ENCODE measurements at regions not wholly inside any gene's neighbourhood (a gene's known extent, or its start where the extent isn't known, plus 50 kb on each side); places are given as distances from the start of the nearest gene placed in this dataset.

- DNase-seq (ENCODE audit: low read depth in 3 of 3, low spot score in 2 of 3), result no peak
Measured at GRCh38 chr21:38921511-38922251, 116.0 kb downstream of the ETS2 start.

GRCh38 chr21:38920631-38921398 is 115.1 kb downstream of the ETS2 start:
- no peak for DNase-seq (ENCODE audit: low read depth in 3 of 3, low spot score in 2 of 3)

- no peak for DNase-seq (ENCODE audit: low read depth in 3 of 3, low spot score in 2 of 3)
Measured at GRCh38 chr21:38918607-38919346, 113.0 kb downstream of the ETS2 start.

- no peak for DNase-seq (ENCODE audit: low read depth in 3 of 3, low spot score in 2 of 3)
Measured at GRCh38 chr21:38917043-38917774, 111.5 kb downstream of the ETS2 start.

- DNase-seq (ENCODE audit: low read depth in 3 of 3, low spot score in 2 of 3), result no peak
Measured at GRCh38 chr21:38916214-38916964, 110.7 kb downstream of the ETS2 start.

GRCh38 chr21:38915546-38915945 is 109.8 kb downstream of the ETS2 start:
- no peak for DNase-seq (ENCODE audit: low read depth in 3 of 3, low spot score in 2 of 3)

- DNase-seq (ENCODE audit: low read depth in 3 of 3, low spot score in 2 of 3), result no peak
Measured at GRCh38 chr21:38914528-38915293, 109.0 kb downstream of the ETS2 start.

- no peak for DNase-seq (ENCODE audit: low read depth in 3 of 3, low spot score in 2 of 3)
Measured at GRCh38 chr21:38913893-38914527, 108.3 kb downstream of the ETS2 start.

GRCh38 chr21:38913120-38913892 is 107.6 kb downstream of the ETS2 start:
- no peak for DNase-seq (ENCODE audit: low read depth in 3 of 3, low spot score in 2 of 3)

- DNase-seq (ENCODE audit: low read depth in 3 of 3, low spot score in 2 of 3), result no peak
Measured at GRCh38 chr21:38912789-38913119, 107.0 kb downstream of the ETS2 start.

- no peak for DNase-seq (ENCODE audit: low read depth in 3 of 3, low spot score in 2 of 3)
Measured at GRCh38 chr21:38912102-38912629, 106.4 kb downstream of the ETS2 start.

- DNase-seq (ENCODE audit: low read depth in 3 of 3, low spot score in 2 of 3), result no peak
Measured at GRCh38 chr21:38911484-38912101, 105.9 kb downstream of the ETS2 start.

GRCh38 chr21:38910390-38911067 is 104.8 kb downstream of the ETS2 start:
- DNase-seq (ENCODE audit: low read depth in 3 of 3, low spot score in 2 of 3), result no peak

GRCh38 chr21:38909929-38910328 is 104.2 kb downstream of the ETS2 start:
- DNase-seq (ENCODE audit: low read depth in 3 of 3, low spot score in 2 of 3), result no peak

GRCh38 chr21:38909109-38909508 is 103.4 kb downstream of the ETS2 start:
- no peak for DNase-seq (ENCODE audit: low read depth in 3 of 3, low spot score in 2 of 3)

- no peak for DNase-seq (ENCODE audit: low read depth in 3 of 3, low spot score in 2 of 3)
Measured at GRCh38 chr21:38908537-38908936, 102.8 kb downstream of the ETS2 start.

- DNase-seq (ENCODE audit: low read depth in 3 of 3, low spot score in 2 of 3), result peak in 2 of 3 donors; percentile 70 to 72
Measured at GRCh38 chr21:38905752-38906151, 100.0 kb downstream of the ETS2 start.
